ENCODE measurements at regions not wholly inside any gene's neighbourhood (a gene's known extent, or its start where the extent isn't known, plus 50 kb on each side); places are given as distances from the start of the nearest gene placed in this dataset.

DNA sequence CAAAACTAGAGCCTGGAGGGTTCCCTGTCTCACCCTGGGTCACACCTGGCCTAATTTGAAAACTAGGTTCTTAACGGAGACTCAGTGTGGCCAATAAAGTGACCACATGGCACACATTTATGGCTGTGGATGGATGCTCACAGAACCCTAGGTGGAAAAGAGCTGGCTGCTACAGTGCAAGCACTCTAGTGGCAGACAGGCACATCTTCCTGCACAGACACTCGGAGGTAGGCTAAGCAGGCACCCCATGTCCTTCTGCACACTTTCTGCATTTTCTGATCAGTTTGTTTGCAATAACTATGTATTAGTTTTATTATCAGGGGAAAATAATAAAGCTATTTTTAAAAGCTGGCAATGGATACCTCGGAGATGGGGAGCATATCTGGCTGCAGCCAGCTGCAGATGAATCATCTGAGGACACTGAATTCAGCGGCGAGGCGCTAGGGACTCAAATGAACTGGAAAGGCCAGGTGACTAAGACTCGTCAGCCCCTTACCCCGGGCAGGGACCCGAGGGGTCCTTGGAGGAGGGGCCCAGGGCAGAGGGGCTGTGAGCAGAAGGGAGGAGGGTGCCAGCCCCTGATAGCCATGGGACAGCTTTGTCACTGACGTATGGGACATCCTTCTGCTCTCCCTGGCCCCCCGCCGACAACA lies 96.2 kb downstream of the OLFM1 start:
- no peak for DNase-seq (ENCODE audit: low spot score)
- H3K27ac Mint-ChIP-seq (ENCODE audit: unreplicated experiment): no peak overlapping the region
- no peak overlapping the region for H3K4me3 Mint-ChIP-seq (ENCODE audit: unreplicated experiment)
- no peaks in the 10 kb centered on the region for H3K36me3 Mint-ChIP-seq (ENCODE audit: low read depth)
- TF ChIP-seq, protein P1, sequence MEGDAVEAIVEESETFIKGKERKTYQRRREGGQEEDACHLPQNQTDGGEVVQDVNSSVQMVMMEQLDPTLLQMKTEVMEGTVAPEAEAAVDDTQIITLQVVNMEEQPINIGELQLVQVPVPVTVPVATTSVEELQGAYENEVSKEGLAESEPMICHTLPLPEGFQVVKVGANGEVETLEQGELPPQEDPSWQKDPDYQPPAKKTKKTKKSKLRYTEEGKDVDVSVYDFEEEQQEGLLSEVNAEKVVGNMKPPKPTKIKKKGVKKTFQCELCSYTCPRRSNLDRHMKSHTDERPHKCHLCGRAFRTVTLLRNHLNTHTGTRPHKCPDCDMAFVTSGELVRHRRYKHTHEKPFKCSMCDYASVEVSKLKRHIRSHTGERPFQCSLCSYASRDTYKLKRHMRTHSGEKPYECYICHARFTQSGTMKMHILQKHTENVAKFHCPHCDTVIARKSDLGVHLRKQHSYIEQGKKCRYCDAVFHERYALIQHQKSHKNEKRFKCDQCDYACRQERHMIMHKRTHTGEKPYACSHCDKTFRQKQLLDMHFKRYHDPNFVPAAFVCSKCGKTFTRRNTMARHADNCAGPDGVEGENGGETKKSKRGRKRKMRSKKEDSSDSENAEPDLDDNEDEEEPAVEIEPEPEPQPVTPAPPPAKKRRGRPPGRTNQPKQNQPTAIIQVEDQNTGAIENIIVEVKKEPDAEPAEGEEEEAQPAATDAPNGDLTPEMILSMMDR (IDR thresholded peaks at IDR 0.05): no peak
- H3K9me3 Mint-ChIP-seq (ENCODE audit: low read depth): no peaks in the 10 kb centered on the region
- peaks cover 45% of the 10 kb centered on the region for H3K27me3 Mint-ChIP-seq (ENCODE audit: low read depth)
- H3K4me1 Mint-ChIP-seq (ENCODE audit: low read depth): no peaks in the 10 kb centered on the region

DNA sequence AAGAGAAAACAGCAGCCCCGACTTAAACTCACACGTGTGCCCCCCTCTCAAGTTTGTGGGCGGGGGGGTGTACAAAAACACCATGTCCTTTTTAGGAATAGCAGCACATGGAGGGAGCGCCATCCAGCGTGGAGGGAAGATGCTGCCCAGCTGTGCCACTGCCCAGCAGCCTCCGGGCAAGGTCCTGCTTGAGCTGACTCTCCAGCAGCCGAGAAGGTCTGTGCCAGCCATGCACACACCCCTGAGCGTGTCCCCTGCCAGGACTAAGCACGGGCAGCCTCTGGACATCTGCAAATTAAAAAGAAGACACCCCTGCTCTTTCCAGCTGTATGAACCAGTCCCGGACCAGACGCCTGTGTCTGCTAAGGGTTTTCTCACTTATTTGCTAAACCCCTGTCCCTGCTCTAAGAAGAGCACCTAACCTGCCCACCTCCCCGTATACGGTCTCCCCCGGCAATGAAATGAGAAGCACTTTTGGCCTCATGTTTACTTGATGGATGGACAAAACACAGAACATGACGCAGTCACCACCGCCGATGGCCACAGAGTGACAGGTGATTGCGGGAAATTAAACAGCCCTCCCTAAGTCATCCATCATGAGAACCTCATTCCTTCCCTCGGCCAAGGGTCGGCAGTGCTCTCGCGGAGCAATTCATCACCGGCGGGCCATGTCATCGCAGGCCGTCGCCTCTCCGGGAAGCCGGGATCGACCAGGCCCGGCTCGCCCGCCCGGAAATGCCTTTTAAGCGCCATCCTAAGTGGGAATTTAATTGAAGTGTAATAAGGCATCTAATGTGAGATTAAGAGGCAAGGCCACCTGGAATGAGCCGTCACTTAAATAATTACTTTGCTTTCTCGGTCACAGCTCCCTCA lies 96.9 kb downstream of the OLFM1 start:
- no peak for DNase-seq (ENCODE audit: low spot score)
- H3K9me3 Mint-ChIP-seq (ENCODE audit: low read depth): no peaks in the 10 kb centered on the region
- H3K27ac Mint-ChIP-seq (ENCODE audit: unreplicated experiment): no peak overlapping the region
- TF ChIP-seq, protein P1 (IDR thresholded peaks at IDR 0.05): no peak
- no peaks in the 10 kb centered on the region for H3K36me3 Mint-ChIP-seq (ENCODE audit: low read depth)
- no peaks in the 10 kb centered on the region for H3K4me1 Mint-ChIP-seq (ENCODE audit: low read depth)
- H3K4me3 Mint-ChIP-seq (ENCODE audit: unreplicated experiment): no peak overlapping the region
- H3K27me3 Mint-ChIP-seq (ENCODE audit: low read depth): peaks cover 41% of the 10 kb centered on the region

DNA sequence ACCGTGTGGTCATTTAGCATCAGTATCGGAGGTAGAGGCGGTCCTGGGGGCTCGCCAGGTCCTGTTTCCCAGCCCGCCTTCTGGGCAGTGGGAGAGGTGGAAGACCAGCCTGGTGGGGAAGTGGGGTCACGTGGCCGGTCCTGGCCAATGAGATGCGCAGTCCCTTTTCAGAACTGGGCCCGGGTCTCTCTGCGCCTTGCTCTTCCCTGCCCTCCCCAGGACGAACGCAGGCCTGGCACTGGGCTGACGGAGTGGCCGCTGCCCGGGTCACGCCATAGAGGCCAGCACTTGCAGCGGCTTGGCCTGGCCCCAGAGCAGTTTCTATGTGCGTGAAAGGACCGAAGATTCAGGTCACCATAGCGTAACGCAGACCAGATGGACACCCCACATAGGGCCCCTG lies 97.6 kb downstream of the OLFM1 start:
- H3K4me1 Mint-ChIP-seq (ENCODE audit: low read depth): no peaks in the 10 kb centered on the region
- no peak overlapping the region for H3K27ac Mint-ChIP-seq (ENCODE audit: unreplicated experiment)
- no peak for DNase-seq (ENCODE audit: low spot score)
- peaks cover 38% of the 10 kb centered on the region for H3K27me3 Mint-ChIP-seq (ENCODE audit: low read depth)
- no peak overlapping the region for H3K4me3 Mint-ChIP-seq (ENCODE audit: unreplicated experiment)
- H3K36me3 Mint-ChIP-seq (ENCODE audit: low read depth): no peaks in the 10 kb centered on the region
- no peaks in the 10 kb centered on the region for H3K9me3 Mint-ChIP-seq (ENCODE audit: low read depth)
- TF ChIP-seq, protein P1 (IDR thresholded peaks at IDR 0.05): no peak

DNA sequence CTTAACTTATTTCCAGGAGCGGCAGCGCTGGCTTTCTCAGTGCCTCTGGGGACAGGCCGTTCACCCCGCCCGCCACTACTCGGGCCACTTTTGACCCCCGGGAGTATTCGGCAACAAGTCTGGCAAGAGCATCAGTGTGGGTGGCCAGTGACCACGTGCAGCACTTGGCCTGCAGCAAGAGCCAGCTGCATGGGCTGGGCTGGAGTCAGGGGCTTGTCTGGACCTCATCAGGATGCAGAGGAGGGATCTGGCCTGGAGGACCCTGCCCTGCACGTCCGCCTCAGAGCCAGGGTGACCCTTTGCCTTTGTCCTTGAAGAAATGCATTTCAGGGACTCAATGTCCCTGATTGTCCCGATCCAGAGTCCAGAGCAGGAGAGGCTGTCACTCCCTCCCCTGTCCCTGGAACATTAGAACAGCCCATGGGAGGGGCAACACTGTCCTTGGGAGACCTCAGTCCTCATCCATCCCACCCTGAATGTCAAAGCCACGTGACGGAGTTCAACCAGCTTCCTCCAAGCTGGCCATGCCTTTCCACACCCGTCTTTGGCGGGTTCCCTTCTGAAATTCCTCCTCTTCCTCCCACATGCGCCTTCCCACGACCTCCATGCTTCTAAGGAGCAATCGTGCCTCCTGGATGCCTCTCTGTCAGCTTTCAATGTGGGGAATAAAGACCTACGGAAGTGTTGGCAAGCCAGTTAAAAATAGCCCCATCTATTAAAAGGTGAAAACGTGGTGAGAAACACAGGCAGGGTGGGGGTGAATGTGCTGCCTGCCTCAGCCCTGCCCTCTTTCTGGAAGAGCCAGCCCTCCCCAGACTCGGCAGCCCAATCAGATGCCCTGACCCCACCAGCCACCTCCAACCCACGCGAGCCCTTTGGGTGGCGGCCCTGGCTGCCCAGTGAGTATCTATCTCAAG lies 99.0 kb downstream of the OLFM1 start:
- Mint-ChIP-seq H3K4me3 (ENCODE audit: unreplicated experiment) (no peak overlapping the region), H3K9me3 (ENCODE audit: low read depth) (no peaks in the 10 kb centered on the region), H3K36me3 (ENCODE audit: low read depth) (no peaks in the 10 kb centered on the region), H3K4me1 (ENCODE audit: low read depth) (no peaks in the 10 kb centered on the region), H3K27me3 (ENCODE audit: low read depth) (peaks cover 46% of the 10 kb centered on the region), H3K27ac (ENCODE audit: unreplicated experiment) (no peak overlapping the region)
- TF ChIP-seq, protein P1 (IDR thresholded peaks at IDR 0.05): no peak
- DNase-seq (ENCODE audit: low spot score): no peak

DNA sequence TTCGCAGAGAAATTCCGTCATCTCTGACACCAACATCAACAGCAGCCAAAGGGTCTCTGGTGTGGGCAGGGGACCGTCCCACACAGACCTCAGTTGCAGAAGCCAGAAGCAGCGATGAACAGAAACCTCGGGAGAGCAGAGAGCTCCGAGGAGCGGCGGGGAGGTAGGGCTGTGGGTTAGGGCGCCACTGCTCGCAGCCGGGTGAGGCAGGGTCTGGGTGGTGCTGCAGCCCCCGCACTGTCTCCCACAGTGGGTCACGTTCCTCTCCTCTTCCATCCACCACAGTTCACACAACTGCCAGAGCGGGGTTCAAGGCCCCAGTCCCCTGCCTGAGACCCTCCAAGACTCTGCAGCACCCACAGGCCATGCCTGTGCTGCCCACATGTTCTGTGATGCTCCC lies 99.9 kb downstream of the OLFM1 start:
- TF ChIP-seq, protein P1 (IDR thresholded peaks at IDR 0.05): no peak
- Mint-ChIP-seq H3K36me3 (ENCODE audit: low read depth) (no peaks in the 10 kb centered on the region), H3K27me3 (ENCODE audit: low read depth) (peaks cover 44% of the 10 kb centered on the region), H3K27ac (ENCODE audit: unreplicated experiment) (no peak overlapping the region), H3K4me1 (ENCODE audit: low read depth) (no peaks in the 10 kb centered on the region), H3K4me3 (ENCODE audit: unreplicated experiment) (no peak overlapping the region), H3K9me3 (ENCODE audit: low read depth) (no peaks in the 10 kb centered on the region)
- no peak for DNase-seq (ENCODE audit: low spot score)
